ENCODE measurements at regions not wholly inside any gene's neighbourhood (a gene's known extent, or its start where the extent isn't known, plus 50 kb on each side); places are given as distances from the start of the nearest gene placed in this dataset.

- Histone ChIP-seq H3K27me3 (ENCODE audit: control insufficient read depth in 1 of 2, insufficient read depth in 2 of 2, low read length in 2 of 2) (peaks cover 0 to 3% of the 10 kb centered on the region in 2 donors), H3K9ac (ENCODE audit: low read depth in 1 of 2, low read length in 2 of 2) (no peak overlapping the region), H3K36me3 (ENCODE audit: control insufficient read depth in 1 of 2, insufficient read depth in 2 of 2, low read length in 2 of 2) (no peaks in the 10 kb centered on the region), H3K4me1 (ENCODE audit: control insufficient read depth in 1 of 2, insufficient read depth in 2 of 2, low read length in 2 of 2) (no peaks in the 10 kb centered on the region), H3K4me3 (ENCODE audit: low read depth in 1 of 2, low read length in 2 of 2) (no peak overlapping the region), H3K9me3 (ENCODE audit: control insufficient read depth in 1 of 2, low read length in 2 of 2) (no peaks in the 10 kb centered on the region), H3K27ac (ENCODE audit: low read depth, low read length) (no peak overlapping the region)
Observed at GRCh38 chr5:17429353-17429752, 68.7 kb upstream of the TAF11L2 start.

GRCh38 chr5:17430241-17430640 lies 67.8 kb upstream of the TAF11L2 start:
- no peaks in the 10 kb centered on the region for H3K4me1 ChIP-seq (ENCODE audit: control insufficient read depth in 1 of 2, insufficient read depth in 2 of 2, low read length in 2 of 2)
- H3K27ac ChIP-seq (ENCODE audit: low read depth, low read length) = no peak overlapping the region
- peaks cover 0 to 3% of the 10 kb centered on the region in 2 donors for H3K27me3 ChIP-seq (ENCODE audit: control insufficient read depth in 1 of 2, insufficient read depth in 2 of 2, low read length in 2 of 2)
- no peaks in the 10 kb centered on the region for H3K36me3 ChIP-seq (ENCODE audit: control insufficient read depth in 1 of 2, insufficient read depth in 2 of 2, low read length in 2 of 2)
- H3K4me3 ChIP-seq (ENCODE audit: low read depth in 1 of 2, low read length in 2 of 2) = no peak overlapping the region
- no peaks in the 10 kb centered on the region for H3K9me3 ChIP-seq (ENCODE audit: control insufficient read depth in 1 of 2, low read length in 2 of 2)
- no peak overlapping the region for H3K9ac ChIP-seq (ENCODE audit: low read depth in 1 of 2, low read length in 2 of 2)

DNA sequence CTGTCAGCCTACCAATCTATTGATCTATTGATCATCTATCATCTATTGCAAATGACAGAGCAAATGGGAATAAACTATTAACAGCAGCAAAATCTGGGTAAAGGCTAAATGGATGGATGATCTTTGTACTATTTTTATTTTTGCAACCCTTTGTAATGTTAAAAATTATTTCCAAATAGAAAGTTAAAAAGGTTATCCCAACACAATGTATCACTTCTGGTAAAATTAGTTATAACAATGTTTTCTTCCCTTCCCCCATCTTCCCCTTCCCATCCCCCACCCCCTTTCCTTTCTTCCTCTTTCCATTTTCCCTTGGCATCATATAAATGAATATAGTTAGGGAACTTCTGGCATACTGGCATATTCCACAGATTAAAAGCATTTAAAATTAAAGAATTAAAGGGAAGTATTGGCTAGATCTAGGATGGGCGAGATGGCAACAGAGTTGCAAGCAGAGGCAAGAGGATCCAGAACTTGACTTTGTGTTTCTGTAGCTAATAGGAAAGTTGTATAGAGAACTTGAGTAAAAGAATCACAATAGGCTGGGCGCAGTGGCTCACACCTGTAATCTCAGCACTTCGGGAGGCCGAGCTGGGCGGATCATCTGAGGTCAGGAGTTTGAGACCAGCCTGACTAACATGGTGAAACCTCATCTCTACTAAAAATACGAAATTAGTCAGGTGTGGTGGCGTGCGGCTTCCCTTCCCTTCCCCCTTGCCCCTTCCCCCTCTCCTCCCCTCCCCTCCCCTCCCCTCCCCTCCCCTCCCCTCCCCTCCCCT lies 66.6 kb upstream of the TAF11L2 start:
- Histone ChIP-seq H3K4me3 (ENCODE audit: low read depth in 1 of 2, low read length in 2 of 2) (no peak overlapping the region), H3K9ac (ENCODE audit: low read depth in 1 of 2, low read length in 2 of 2) (no peak overlapping the region), H3K9me3 (ENCODE audit: control insufficient read depth in 1 of 2, low read length in 2 of 2) (no peaks in the 10 kb centered on the region), H3K4me1 (ENCODE audit: control insufficient read depth in 1 of 2, insufficient read depth in 2 of 2, low read length in 2 of 2) (no peaks in the 10 kb centered on the region), H3K36me3 (ENCODE audit: control insufficient read depth in 1 of 2, insufficient read depth in 2 of 2, low read length in 2 of 2) (no peaks in the 10 kb centered on the region), H3K27ac (ENCODE audit: low read depth, low read length) (no peak overlapping the region), H3K27me3 (ENCODE audit: control insufficient read depth in 1 of 2, insufficient read depth in 2 of 2, low read length in 2 of 2) (peaks cover 0 to 3% of the 10 kb centered on the region in 2 donors)

- no peak overlapping the region for H3K27ac ChIP-seq (ENCODE audit: low read depth, low read length)
- no peaks in the 10 kb centered on the region for H3K36me3 ChIP-seq (ENCODE audit: control insufficient read depth in 1 of 2, insufficient read depth in 2 of 2, low read length in 2 of 2)
- H3K27me3 ChIP-seq (ENCODE audit: control insufficient read depth in 1 of 2, insufficient read depth in 2 of 2, low read length in 2 of 2) = peaks cover 0 to 3% of the 10 kb centered on the region in 2 donors
- no peak overlapping the region for H3K9ac ChIP-seq (ENCODE audit: low read depth in 1 of 2, low read length in 2 of 2)
- no peaks in the 10 kb centered on the region for H3K9me3 ChIP-seq (ENCODE audit: control insufficient read depth in 1 of 2, low read length in 2 of 2)
- H3K4me3 ChIP-seq (ENCODE audit: low read depth in 1 of 2, low read length in 2 of 2) = no peak overlapping the region
- no peaks in the 10 kb centered on the region for H3K4me1 ChIP-seq (ENCODE audit: control insufficient read depth in 1 of 2, insufficient read depth in 2 of 2, low read length in 2 of 2)
Observed at GRCh38 chr5:17432569-17432968, 65.5 kb upstream of the TAF11L2 start.

DNA sequence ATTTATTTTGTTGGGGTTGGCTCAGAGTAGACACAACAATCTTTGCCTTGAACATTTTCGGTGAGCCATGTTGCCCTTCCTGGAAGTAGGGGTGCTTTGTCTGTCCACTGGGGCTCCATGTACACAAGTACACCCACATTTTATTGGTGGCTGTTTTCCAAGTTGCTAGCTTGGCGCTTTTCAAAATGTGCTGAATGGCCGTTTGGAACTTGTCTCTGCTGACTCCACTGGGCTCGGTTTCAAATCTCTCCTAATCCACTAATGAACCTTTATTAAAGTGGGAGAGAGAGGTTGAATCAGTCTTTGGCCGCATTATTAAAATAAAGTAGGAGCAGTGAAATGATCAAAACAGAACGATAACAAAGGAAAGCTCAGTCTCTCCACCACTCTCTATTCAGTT lies 64.6 kb upstream of the TAF11L2 start:
- Histone ChIP-seq H3K4me3 (ENCODE audit: low read depth in 1 of 2, low read length in 2 of 2) (no peak overlapping the region), H3K27me3 (ENCODE audit: control insufficient read depth in 1 of 2, insufficient read depth in 2 of 2, low read length in 2 of 2) (peaks cover 0 to 3% of the 10 kb centered on the region in 2 donors), H3K9me3 (ENCODE audit: control insufficient read depth in 1 of 2, low read length in 2 of 2) (no peaks in the 10 kb centered on the region), H3K9ac (ENCODE audit: low read depth in 1 of 2, low read length in 2 of 2) (no peak overlapping the region), H3K27ac (ENCODE audit: low read depth, low read length) (no peak overlapping the region), H3K36me3 (ENCODE audit: control insufficient read depth in 1 of 2, insufficient read depth in 2 of 2, low read length in 2 of 2) (no peaks in the 10 kb centered on the region), H3K4me1 (ENCODE audit: control insufficient read depth in 1 of 2, insufficient read depth in 2 of 2, low read length in 2 of 2) (no peaks in the 10 kb centered on the region)

- no peak overlapping the region for H3K4me3 ChIP-seq (ENCODE audit: low read depth in 1 of 2, low read length in 2 of 2)
- H3K9me3 ChIP-seq (ENCODE audit: control insufficient read depth in 1 of 2, low read length in 2 of 2) = no peaks in the 10 kb centered on the region
- H3K27me3 ChIP-seq (ENCODE audit: control insufficient read depth in 1 of 2, insufficient read depth in 2 of 2, low read length in 2 of 2) = peaks cover 0 to 3% of the 10 kb centered on the region in 2 donors
- H3K27ac ChIP-seq (ENCODE audit: low read depth, low read length) = no peak overlapping the region
- no peaks in the 10 kb centered on the region for H3K4me1 ChIP-seq (ENCODE audit: control insufficient read depth in 1 of 2, insufficient read depth in 2 of 2, low read length in 2 of 2)
- no peak overlapping the region for H3K9ac ChIP-seq (ENCODE audit: low read depth in 1 of 2, low read length in 2 of 2)
- no peaks in the 10 kb centered on the region for H3K36me3 ChIP-seq (ENCODE audit: control insufficient read depth in 1 of 2, insufficient read depth in 2 of 2, low read length in 2 of 2)
Observed at GRCh38 chr5:17434982-17435381, 63.0 kb upstream of the TAF11L2 start.

GRCh38 chr5:17436350-17436749 lies 61.7 kb upstream of the TAF11L2 start:
- no peak overlapping the region for H3K27ac ChIP-seq (ENCODE audit: low read depth, low read length)
- H3K4me1 ChIP-seq (ENCODE audit: control insufficient read depth in 1 of 2, insufficient read depth in 2 of 2, low read length in 2 of 2) = no peaks in the 10 kb centered on the region
- H3K27me3 ChIP-seq (ENCODE audit: control insufficient read depth in 1 of 2, insufficient read depth in 2 of 2, low read length in 2 of 2) = no peaks in the 10 kb centered on the region
- no peaks in the 10 kb centered on the region for H3K36me3 ChIP-seq (ENCODE audit: control insufficient read depth in 1 of 2, insufficient read depth in 2 of 2, low read length in 2 of 2)
- H3K9me3 ChIP-seq (ENCODE audit: control insufficient read depth in 1 of 2, low read length in 2 of 2) = no peaks in the 10 kb centered on the region
- peak overlapping the region; percentile 2 to 11 for H3K4me3 ChIP-seq (ENCODE audit: low read depth in 1 of 2, low read length in 2 of 2)
- no peak overlapping the region for H3K9ac ChIP-seq (ENCODE audit: low read depth in 1 of 2, low read length in 2 of 2)

DNA sequence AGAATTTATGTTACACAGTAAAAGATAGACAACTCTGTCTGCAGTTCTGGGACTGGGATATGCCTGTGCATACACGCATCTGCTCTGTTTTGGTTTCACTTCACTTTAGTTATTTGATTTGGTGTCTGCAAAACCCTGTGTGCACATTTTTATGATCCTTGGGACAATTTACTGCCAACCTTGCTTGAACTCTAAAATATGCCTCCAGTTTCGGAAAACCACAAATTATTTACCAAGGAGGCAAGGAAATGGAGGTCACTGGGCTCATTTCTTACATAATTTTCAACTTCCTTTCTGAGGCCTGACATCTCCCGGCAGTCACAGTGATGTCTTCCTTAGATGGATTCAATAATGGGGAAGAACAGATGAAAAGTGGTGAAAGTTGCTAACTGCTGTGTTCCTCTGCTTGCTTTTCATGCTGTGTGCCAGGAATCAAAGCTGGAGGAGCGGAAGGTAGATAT lies 61.2 kb upstream of the TAF11L2 start:
- Histone ChIP-seq H3K4me1 (ENCODE audit: control insufficient read depth in 1 of 2, insufficient read depth in 2 of 2, low read length in 2 of 2) (no peaks in the 10 kb centered on the region), H3K36me3 (ENCODE audit: control insufficient read depth in 1 of 2, insufficient read depth in 2 of 2, low read length in 2 of 2) (no peaks in the 10 kb centered on the region), H3K27me3 (ENCODE audit: control insufficient read depth in 1 of 2, insufficient read depth in 2 of 2, low read length in 2 of 2) (no peaks in the 10 kb centered on the region), H3K27ac (ENCODE audit: low read depth, low read length) (no peak overlapping the region), H3K4me3 (ENCODE audit: low read depth in 1 of 2, low read length in 2 of 2) (peak overlapping the region; percentile 2 to 11), H3K9ac (ENCODE audit: low read depth in 1 of 2, low read length in 2 of 2) (no peak overlapping the region), H3K9me3 (ENCODE audit: control insufficient read depth in 1 of 2, low read length in 2 of 2) (no peaks in the 10 kb centered on the region)

DNA sequence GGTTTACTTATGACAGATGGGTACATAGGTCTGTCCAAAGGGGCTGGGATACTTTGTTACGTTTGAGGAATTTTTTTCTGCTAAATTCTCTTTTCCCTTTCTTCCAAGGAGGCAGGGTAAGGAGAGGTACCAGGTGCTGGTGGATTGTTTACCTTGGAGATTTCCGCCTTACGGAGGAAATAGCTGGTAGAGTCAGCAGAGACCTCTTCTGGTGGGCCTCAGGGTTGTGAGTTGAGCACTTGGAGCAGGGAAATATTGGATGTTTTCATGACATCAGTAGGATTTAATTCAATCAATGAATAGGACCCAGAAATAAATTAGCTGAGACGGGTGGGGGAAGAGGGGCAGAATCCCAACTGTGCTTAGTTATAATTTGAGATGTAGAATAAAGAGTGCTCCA lies 60.0 kb upstream of the TAF11L2 start:
- H3K36me3 ChIP-seq (ENCODE audit: control insufficient read depth in 1 of 2, insufficient read depth in 2 of 2, low read length in 2 of 2) = no peaks in the 10 kb centered on the region
- H3K9me3 ChIP-seq (ENCODE audit: control insufficient read depth in 1 of 2, low read length in 2 of 2) = no peaks in the 10 kb centered on the region
- H3K4me3 ChIP-seq (ENCODE audit: low read depth in 1 of 2, low read length in 2 of 2) = no peak overlapping the region
- no peak overlapping the region for H3K27ac ChIP-seq (ENCODE audit: low read depth, low read length)
- H3K9ac ChIP-seq (ENCODE audit: low read depth in 1 of 2, low read length in 2 of 2) = no peak overlapping the region
- H3K4me1 ChIP-seq (ENCODE audit: control insufficient read depth in 1 of 2, insufficient read depth in 2 of 2, low read length in 2 of 2) = no peaks in the 10 kb centered on the region
- H3K27me3 ChIP-seq (ENCODE audit: control insufficient read depth in 1 of 2, insufficient read depth in 2 of 2, low read length in 2 of 2) = no peaks in the 10 kb centered on the region

GRCh38 chr5:17439956-17440355 lies 58.1 kb upstream of the TAF11L2 start:
- no peaks in the 10 kb centered on the region for H3K27me3 ChIP-seq (ENCODE audit: control insufficient read depth in 1 of 2, insufficient read depth in 2 of 2, low read length in 2 of 2)
- H3K9me3 ChIP-seq (ENCODE audit: control insufficient read depth in 1 of 2, low read length in 2 of 2) = no peaks in the 10 kb centered on the region
- H3K36me3 ChIP-seq (ENCODE audit: control insufficient read depth in 1 of 2, insufficient read depth in 2 of 2, low read length in 2 of 2) = no peaks in the 10 kb centered on the region
- no peak overlapping the region for H3K9ac ChIP-seq (ENCODE audit: low read depth in 1 of 2, low read length in 2 of 2)
- H3K27ac ChIP-seq (ENCODE audit: low read depth, low read length) = no peak overlapping the region
- no peak overlapping the region for H3K4me3 ChIP-seq (ENCODE audit: low read depth in 1 of 2, low read length in 2 of 2)
- H3K4me1 ChIP-seq (ENCODE audit: control insufficient read depth in 1 of 2, insufficient read depth in 2 of 2, low read length in 2 of 2) = no peaks in the 10 kb centered on the region

Measured in duodenal mucosa (tissue), 2 donors.